ENCODE measurements at regions not wholly inside any gene's neighbourhood (a gene's known extent, or its start where the extent isn't known, plus 50 kb on each side); places are given as distances from the start of the nearest gene placed in this dataset.

DNA sequence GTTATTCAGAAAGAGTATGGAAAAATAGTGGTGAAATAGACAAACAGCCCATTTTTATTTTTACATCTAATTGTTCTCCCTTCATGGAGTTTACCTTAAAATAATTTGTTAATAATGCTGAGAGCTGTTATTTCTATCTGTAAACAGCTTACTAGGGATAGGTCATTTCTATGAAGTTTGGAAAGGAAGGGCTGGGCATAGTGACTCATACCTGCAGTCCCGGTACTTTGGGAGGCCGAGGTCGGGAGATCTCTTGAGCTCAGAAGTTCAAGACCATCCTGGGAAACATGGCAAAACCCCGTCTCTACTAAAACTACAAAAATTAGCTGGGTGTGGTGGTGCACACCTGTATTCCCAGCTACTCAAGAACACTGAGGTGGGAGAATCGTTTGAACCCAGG lies 624.3 kb upstream of the LMCD1 start:
- no peaks in the 10 kb centered on the region for H3K36me3 Mint-ChIP-seq (ENCODE audit: unreplicated experiment)
- H3K27me3 Mint-ChIP-seq (ENCODE audit: unreplicated experiment), result no peaks in the 10 kb centered on the region
- no peak for DNase-seq
- no peaks in the 10 kb centered on the region for H3K4me1 Mint-ChIP-seq (ENCODE audit: low read depth, unreplicated experiment)
- TF ChIP-seq CTCF (IDR thresholded peaks at IDR 0.05; ENCODE audit: partially characterized antibody, unreplicated experiment), result no peak
- no peaks in the 10 kb centered on the region for H3K9me3 Mint-ChIP-seq (ENCODE audit: unreplicated experiment)
- H3K4me3 Mint-ChIP-seq (ENCODE audit: unreplicated experiment), result no peak overlapping the region
- H3K27ac Mint-ChIP-seq (ENCODE audit: unreplicated experiment), result no peak overlapping the region

GRCh38 chr3:7879572-7879971 lies 622.1 kb upstream of the LMCD1 start:
- no peaks in the 10 kb centered on the region for H3K4me1 Mint-ChIP-seq (ENCODE audit: low read depth, unreplicated experiment)
- H3K36me3 Mint-ChIP-seq (ENCODE audit: unreplicated experiment), result no peaks in the 10 kb centered on the region
- no peak for DNase-seq
- H3K9me3 Mint-ChIP-seq (ENCODE audit: unreplicated experiment), result no peaks in the 10 kb centered on the region
- H3K4me3 Mint-ChIP-seq (ENCODE audit: unreplicated experiment), result no peak overlapping the region
- no peaks in the 10 kb centered on the region for H3K27me3 Mint-ChIP-seq (ENCODE audit: unreplicated experiment)
- no peak overlapping the region for H3K27ac Mint-ChIP-seq (ENCODE audit: unreplicated experiment)
- TF ChIP-seq CTCF (IDR thresholded peaks at IDR 0.05; ENCODE audit: partially characterized antibody, unreplicated experiment), result no peak

DNA sequence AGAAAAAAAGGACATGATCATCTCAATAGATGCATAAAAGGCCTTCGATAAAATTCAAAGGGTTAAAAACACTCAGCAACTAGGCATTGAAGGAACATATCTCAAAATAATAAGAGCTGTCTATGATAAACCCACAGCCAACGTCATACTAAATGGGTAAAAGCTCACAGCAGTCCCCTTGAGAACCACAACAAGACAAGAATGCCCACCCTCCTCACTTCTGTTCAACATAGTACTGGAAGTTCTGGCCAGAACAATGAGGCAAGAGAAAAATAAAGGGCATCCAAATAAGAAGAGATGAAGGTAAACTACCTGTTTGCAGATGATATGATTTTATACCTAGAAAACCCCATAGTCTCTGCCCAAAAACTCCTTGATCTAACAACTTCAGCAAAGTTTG lies 619.7 kb upstream of the LMCD1 start:
- H3K27me3 Mint-ChIP-seq (ENCODE audit: unreplicated experiment), result no peaks in the 10 kb centered on the region
- no peak overlapping the region for H3K4me3 Mint-ChIP-seq (ENCODE audit: unreplicated experiment)
- no peaks in the 10 kb centered on the region for H3K9me3 Mint-ChIP-seq (ENCODE audit: unreplicated experiment)
- TF ChIP-seq CTCF (IDR thresholded peaks at IDR 0.05; ENCODE audit: partially characterized antibody, unreplicated experiment), result no peak
- H3K36me3 Mint-ChIP-seq (ENCODE audit: unreplicated experiment), result no peaks in the 10 kb centered on the region
- no peak for DNase-seq
- H3K4me1 Mint-ChIP-seq (ENCODE audit: low read depth, unreplicated experiment), result no peaks in the 10 kb centered on the region
- H3K27ac Mint-ChIP-seq (ENCODE audit: unreplicated experiment), result no peak overlapping the region

DNA sequence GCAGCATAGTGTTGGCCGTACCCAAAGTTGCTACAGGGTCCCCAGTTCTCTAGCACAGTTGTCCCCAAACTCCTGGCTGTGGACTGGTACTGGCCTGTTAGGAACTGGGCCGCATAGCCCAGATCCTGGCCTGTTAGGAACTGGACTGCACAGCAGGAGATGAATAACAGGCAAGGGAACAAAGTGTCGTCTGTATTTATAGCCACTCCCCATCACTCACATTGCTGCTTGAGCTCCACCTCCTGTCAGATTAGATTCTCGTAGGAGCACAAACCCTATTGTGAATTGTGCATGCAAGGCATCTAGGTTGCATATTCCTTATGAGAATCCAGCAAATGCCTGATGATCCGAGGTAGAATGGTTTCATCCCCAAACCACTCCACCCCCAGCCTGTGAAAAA lies 604.0 kb upstream of the LMCD1 start:
- peaks cover 1% of the 10 kb centered on the region for H3K27me3 Mint-ChIP-seq (ENCODE audit: unreplicated experiment)
- H3K9me3 Mint-ChIP-seq (ENCODE audit: unreplicated experiment), result no peaks in the 10 kb centered on the region
- no peaks in the 10 kb centered on the region for H3K4me1 Mint-ChIP-seq (ENCODE audit: low read depth, unreplicated experiment)
- no peak for DNase-seq
- H3K27ac Mint-ChIP-seq (ENCODE audit: unreplicated experiment), result no peak overlapping the region
- no peak for TF ChIP-seq CTCF (IDR thresholded peaks at IDR 0.05; ENCODE audit: partially characterized antibody, unreplicated experiment)
- no peak overlapping the region for H3K4me3 Mint-ChIP-seq (ENCODE audit: unreplicated experiment)
- no peaks in the 10 kb centered on the region for H3K36me3 Mint-ChIP-seq (ENCODE audit: unreplicated experiment)

DNA sequence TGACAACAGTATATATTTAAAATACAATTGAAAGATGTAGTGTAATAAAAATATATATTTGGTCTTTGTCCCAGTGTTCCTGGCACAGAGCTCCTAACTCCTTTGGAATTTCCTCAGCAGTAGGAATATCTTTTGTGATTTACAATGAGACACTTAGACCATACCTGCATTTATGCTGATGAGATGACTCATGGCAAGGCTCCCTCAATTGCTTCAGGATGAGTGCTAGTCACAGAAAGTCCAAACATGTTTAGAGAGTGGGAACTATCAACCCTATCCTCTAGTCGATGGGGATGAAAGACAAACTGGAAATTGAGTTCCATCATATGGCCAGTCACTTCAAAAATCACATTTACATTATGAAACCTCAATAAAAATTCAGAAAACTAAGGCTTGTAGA lies 588.3 kb upstream of the LMCD1 start:
- no peaks in the 10 kb centered on the region for H3K36me3 Mint-ChIP-seq (ENCODE audit: unreplicated experiment)
- H3K9me3 Mint-ChIP-seq (ENCODE audit: unreplicated experiment), result no peaks in the 10 kb centered on the region
- H3K27me3 Mint-ChIP-seq (ENCODE audit: unreplicated experiment), result no peaks in the 10 kb centered on the region
- no peak overlapping the region for H3K27ac Mint-ChIP-seq (ENCODE audit: unreplicated experiment)
- no peak for TF ChIP-seq CTCF (IDR thresholded peaks at IDR 0.05; ENCODE audit: partially characterized antibody, unreplicated experiment)
- no peaks in the 10 kb centered on the region for H3K4me1 Mint-ChIP-seq (ENCODE audit: low read depth, unreplicated experiment)
- DNase-seq, result no peak
- H3K4me3 Mint-ChIP-seq (ENCODE audit: unreplicated experiment), result no peak overlapping the region
